ENCODE measurements at regions not wholly inside any gene's neighbourhood (a gene's known extent, or its start where the extent isn't known, plus 50 kb on each side); places are given as distances from the start of the nearest gene placed in this dataset.

GRCh38 chr5:54630738-54631359, 113.3 kb downstream of the SNX18 start:
- 64 to 69% methylated on average over 5 of the region's 5 CpGs for WGBS, 2 donors
- H3K4me3 ChIP-seq (ENCODE audit: low read depth, poor library complexity, severe bottlenecking): no peak overlapping the region
- TF ChIP-seq CTCF (IDR thresholded peaks at IDR 0.05) (no peak), POLR2A (IDR thresholded peaks at IDR 0.05) (no peak)
- intact Hi-C loops (cut with DNase I; ENCODE audit: low total_unique reads): no loop called here
- no peak for DNase-seq (ENCODE audit: low spot score in 2 of 2)

- no peak for DNase-seq (ENCODE audit: low spot score in 2 of 2)
- TF ChIP-seq CTCF (IDR thresholded peaks at IDR 0.05): no peak
- TF ChIP-seq POLR2A (IDR thresholded peaks at IDR 0.05): no peak
- 96 to 98% methylated on average over 2 of the region's 2 CpGs for WGBS, 2 donors
- no peak overlapping the region for H3K4me3 ChIP-seq (ENCODE audit: low read depth, poor library complexity, severe bottlenecking)
- intact Hi-C loops (cut with DNase I; ENCODE audit: low total_unique reads): no loop called here
Measured at GRCh38 chr5:54629115-54629514, 111.6 kb downstream of the SNX18 start.

DNA sequence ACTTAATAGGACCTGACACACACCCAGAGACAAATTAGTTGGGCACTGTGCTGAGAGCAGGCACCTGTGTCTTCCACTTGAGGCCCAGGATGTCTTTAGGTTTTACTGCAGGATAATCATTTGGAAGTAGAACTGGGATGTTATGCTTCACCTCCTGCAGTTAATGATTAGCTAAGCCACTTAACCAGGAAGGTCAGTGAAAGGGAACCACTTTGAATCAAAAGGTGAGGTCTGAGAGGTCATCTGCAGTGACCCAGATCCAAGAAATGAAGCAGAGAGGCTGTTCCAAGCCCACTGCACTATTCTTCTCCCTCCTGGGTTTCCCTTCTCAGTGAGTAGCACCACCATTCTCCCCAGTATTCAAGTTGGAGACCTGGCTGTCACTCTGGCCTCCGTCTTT, 110.5 kb downstream of the SNX18 start:
- no peak overlapping the region for H3K4me3 ChIP-seq (ENCODE audit: low read depth, poor library complexity, severe bottlenecking)
- intact Hi-C loops (cut with DNase I; ENCODE audit: low total_unique reads): no loop called here
- 90 to 100% methylated on average over 1 of the region's 1 CpG for WGBS, 2 donors
- DNase-seq (ENCODE audit: low spot score in 2 of 2): no peak
- TF ChIP-seq CTCF (IDR thresholded peaks at IDR 0.05) (no peak), POLR2A (IDR thresholded peaks at IDR 0.05) (no peak)

DNA sequence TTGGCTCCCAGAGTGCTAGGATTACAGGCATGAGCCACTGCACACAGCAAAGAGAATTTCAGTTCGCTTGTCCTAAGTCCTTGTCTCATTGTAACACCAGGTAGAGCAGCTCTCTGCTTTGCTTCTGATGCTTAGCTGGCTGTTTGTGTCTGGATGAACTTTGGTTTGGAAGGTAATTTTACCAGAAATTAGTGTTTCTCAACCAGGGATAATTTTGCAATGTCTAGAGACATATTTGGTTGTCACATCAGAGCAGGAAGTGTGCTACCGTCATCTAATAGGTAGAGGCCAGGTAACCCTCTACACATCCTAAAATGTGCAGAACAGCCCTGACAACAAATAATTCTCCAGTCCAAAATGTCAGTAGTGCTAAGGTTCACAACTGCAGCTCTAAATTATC, 108.8 kb downstream of the SNX18 start:
- TF ChIP-seq POLR2A (IDR thresholded peaks at IDR 0.05): no peak
- TF ChIP-seq CTCF (IDR thresholded peaks at IDR 0.05): no peak
- no peak overlapping the region for H3K4me3 ChIP-seq (ENCODE audit: low read depth, poor library complexity, severe bottlenecking)
- DNase-seq (ENCODE audit: low spot score in 2 of 2): no peak
- WGBS, 2 donors: 91 to 93% methylated on average over 2 of the region's 2 CpGs
- intact Hi-C loops (cut with DNase I; ENCODE audit: low total_unique reads): no loop called here

DNA sequence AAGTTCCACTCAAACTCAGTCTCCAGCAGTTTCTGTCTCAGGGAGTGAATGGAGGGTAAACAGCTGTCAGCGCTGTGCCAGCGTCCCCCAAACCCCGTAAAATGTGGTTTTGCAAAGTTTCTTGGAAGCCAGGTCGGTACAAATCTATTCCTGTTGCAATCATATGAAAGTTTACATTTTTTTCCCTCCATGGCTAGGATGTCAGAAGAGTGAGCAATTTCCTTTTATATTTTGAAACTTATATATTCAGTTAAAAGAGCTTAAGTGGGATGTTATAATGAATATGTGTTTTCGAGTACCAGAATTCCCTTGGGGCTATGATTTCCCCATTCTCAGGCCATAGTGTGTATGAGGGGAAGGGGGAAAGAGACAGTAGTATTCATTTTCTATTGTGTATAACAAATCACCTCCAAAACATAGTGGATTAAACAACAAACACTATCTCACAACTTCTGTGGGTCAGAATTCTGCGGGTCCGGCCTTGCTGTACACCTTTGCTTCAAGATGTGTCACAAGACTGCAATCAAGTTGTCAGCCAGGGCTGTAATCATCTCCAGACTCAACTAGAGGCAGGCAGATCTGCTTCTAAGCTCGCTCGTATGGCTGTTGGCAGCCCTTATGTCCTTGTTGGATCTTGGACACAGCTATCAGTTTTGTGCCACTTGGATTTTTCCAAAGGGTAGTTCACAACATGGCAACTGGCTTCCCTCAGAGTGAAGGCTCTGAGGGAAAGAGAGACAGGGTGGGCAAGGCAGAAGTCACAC, 107.4 kb downstream of the SNX18 start:
- no peak overlapping the region for H3K4me3 ChIP-seq (ENCODE audit: low read depth, poor library complexity, severe bottlenecking)
- no peak for DNase-seq (ENCODE audit: low spot score in 2 of 2)
- intact Hi-C loops (cut with DNase I; ENCODE audit: low total_unique reads): no loop called here
- WGBS, 2 donors: 56 to 61% methylated on average over 9 of the region's 9 CpGs
- TF ChIP-seq POLR2A (IDR thresholded peaks at IDR 0.05) (no peak), CTCF (IDR thresholded peaks at IDR 0.05) (no peak)

Data from lower leg skin (tissue), 4 donors.